NCI-H69 (cell line): ENCODE measurements at regions not wholly inside any gene's neighbourhood (a gene's known extent, or its start where the extent isn't known, plus 50 kb on each side); places are given as distances from the start of the nearest gene placed in this dataset.
"Not testable (repeated sequence)": the region's sequence is repeated elsewhere in the genome, so short reads cannot be mapped to it uniquely, and the experiment has no call there.

Experiments used
- DNase-seq: peaks from one replicate; lab custom pipeline; 2025; lab: John Stamatoyannopoulos, UW

- DNase-seq = no peak
Measured at GRCh38 chr18:47679864-47680263, 250.6 kb downstream of the SMAD2 start.

- no peak for DNase-seq
Measured at GRCh38 chr18:47677952-47678351, 252.5 kb downstream of the SMAD2 start.

- DNase-seq = no peak
Measured at GRCh38 chr18:47669815-47670214, 260.6 kb downstream of the SMAD2 start.

GRCh38 chr18:47658498-47658897 is 272.0 kb downstream of the SMAD2 start:
- no peak for DNase-seq

GRCh38 chr18:47654988-47655387 is 275.5 kb downstream of the SMAD2 start:
- DNase-seq = no peak

- DNase-seq = no peak
Measured at GRCh38 chr18:47644896-47645295, 285.6 kb downstream of the SMAD2 start.

GRCh38 chr18:47637551-47637950 is 292.9 kb downstream of the SMAD2 start:
- not testable (repeated sequence) for DNase-seq

- no peak for DNase-seq
Measured at GRCh38 chr18:47635416-47635815, 295.0 kb downstream of the SMAD2 start.

- no peak for DNase-seq
Measured at GRCh38 chr18:47632970-47633635, 297.4 kb downstream of the SMAD2 start.

GRCh38 chr18:47628893-47629292 is 301.6 kb downstream of the SMAD2 start:
- DNase-seq = peak; percentile 15

GRCh38 chr18:47628240-47628781 is 302.1 kb downstream of the SMAD2 start:
- DNase-seq = peak; percentile 19

- DNase-seq = no peak
Measured at GRCh38 chr18:47627030-47627429, 303.4 kb downstream of the SMAD2 start.

- DNase-seq = no peak
Measured at GRCh38 chr18:47619771-47620448, 310.5 kb downstream of the SMAD2 start.

- DNase-seq = no peak
Measured at GRCh38 chr18:47618758-47619157, 311.7 kb downstream of the SMAD2 start.

GRCh38 chr18:47615043-47615442 is 315.4 kb downstream of the SMAD2 start:
- DNase-seq = no peak

GRCh38 chr18:47613929-47614328 is 316.5 kb downstream of the SMAD2 start:
- no peak for DNase-seq

- no peak for DNase-seq
Measured at GRCh38 chr18:47611649-47612048, 318.8 kb downstream of the SMAD2 start.

- DNase-seq = no peak
Measured at GRCh38 chr18:47606526-47606925, 323.9 kb downstream of the SMAD2 start.

- DNase-seq = peak; percentile 70
Measured at GRCh38 chr18:47605093-47605492, 325.4 kb downstream of the SMAD2 start.

GRCh38 chr18:47604021-47604420 is 326.4 kb downstream of the SMAD2 start:
- peak; percentile 85 for DNase-seq

GRCh38 chr18:47603158-47603557 is 327.3 kb downstream of the SMAD2 start:
- DNase-seq = no peak

GRCh38 chr18:47602273-47602897 is 328.1 kb downstream of the SMAD2 start:
- DNase-seq = no peak
